Renal cortex interstitium (tissue), 11 donors: ENCODE measurements at regions not wholly inside any gene's neighbourhood (a gene's known extent, or its start where the extent isn't known, plus 50 kb on each side); places are given as distances from the start of the nearest gene placed in this dataset.

ENCODE experiments used
- DNase-seq, 11 donors: peaks; one replicate each; pipeline ENCODE4 v3.0.0-alpha.2; 2013; ENCODE audit warnings: low read depth in 9 of 11, low spot score in 4 of 11; ENCODE audit errors: extremely low read depth in 1 of 11

DNA sequence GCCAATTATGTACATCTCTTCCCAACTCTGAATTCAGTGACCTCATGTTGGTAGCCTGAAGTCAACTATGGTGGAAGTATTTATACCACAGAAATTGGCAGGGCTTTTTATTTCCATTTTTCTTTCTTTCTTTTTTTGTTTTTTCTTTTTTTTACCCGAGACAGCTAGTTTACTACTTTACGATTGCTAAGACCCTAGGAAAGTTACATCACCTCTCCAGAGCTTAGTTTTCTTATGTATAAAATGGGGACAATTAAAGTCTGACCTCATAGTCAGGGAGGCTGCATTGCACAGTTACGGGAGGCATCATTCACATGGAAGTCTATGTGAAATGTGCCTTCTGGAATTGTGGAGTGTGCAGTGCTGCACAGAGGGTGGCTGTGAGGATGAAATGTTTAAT, 194.3 kb downstream of the MTX2 start:
- DNase-seq = no peak

DNA sequence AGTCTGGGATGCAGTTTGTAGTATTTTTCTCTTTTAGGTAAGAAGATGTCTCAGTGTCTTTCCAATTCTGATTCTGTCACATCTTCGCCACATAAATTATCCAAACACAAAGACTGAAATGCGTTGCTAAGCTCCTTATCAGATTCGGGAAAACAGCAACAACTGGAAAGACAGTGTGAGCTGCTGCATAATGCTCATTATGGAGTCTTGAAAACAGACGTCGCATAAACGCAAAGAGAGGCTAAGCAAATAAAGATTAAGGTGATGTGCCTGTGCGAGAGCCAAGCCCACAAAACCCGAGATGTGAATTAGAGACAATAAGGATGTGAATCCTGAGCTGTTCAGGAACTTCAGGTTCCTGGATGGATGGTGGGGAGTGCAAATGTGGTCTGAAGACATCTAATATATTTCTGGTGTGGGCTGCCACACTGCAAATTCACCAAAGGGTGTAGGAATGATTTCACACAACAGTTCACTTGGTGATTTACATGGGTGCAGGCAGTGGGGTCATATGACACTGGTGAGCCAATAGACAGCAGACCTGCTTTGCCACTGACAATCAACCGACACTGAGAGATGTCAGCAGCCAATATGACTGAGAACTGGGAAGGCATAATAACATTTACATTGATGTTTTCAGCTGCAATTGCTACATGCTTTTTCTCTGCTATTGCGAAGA, 195.8 kb downstream of the MTX2 start:
- DNase-seq = no peak

DNA sequence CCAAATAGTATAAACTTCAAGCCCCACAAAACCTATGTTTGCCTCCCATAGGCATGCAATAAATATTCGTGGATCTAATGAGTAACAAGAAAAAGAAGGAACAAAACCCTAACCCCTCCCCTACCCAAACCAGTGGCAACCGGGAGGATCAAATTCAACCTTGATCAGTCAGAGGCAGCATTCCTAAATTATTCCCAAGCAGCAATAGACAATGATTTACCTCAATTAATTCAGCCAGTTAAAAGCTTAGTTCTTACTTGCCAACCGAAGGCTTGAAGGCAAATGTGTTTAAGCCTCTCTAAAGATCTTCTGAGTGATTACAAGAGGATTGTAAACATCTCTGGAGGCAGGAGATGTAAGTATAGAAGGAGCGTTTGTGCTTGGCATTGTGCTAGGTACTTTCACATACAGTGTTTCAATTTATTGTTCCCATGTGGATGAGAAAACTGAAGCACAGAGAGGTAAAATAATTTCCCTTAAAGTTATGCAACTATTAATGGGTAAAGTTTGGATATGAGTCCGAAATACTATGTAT, 197.7 kb downstream of the MTX2 start:
- DNase-seq = no peak

DNA sequence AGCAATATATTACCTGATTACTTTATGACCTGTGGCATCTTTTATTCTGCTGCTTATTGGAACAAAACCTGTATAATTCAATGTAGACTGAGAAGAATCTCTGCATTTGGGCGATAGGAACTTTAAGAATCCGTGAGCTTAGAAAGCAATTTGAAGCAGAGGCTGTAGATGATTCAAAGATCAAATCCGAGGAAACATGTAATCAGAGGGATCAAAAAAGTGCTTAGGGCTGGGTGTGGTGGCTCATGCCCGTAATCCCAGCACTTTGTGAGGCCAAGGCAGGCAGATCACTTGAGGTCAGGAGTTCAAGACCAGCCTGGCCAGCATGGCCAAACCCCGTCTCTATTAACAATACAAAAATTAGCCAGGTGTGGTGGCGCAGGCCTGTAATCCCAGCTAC, 198.4 kb downstream of the MTX2 start:
- no peak for DNase-seq

DNA sequence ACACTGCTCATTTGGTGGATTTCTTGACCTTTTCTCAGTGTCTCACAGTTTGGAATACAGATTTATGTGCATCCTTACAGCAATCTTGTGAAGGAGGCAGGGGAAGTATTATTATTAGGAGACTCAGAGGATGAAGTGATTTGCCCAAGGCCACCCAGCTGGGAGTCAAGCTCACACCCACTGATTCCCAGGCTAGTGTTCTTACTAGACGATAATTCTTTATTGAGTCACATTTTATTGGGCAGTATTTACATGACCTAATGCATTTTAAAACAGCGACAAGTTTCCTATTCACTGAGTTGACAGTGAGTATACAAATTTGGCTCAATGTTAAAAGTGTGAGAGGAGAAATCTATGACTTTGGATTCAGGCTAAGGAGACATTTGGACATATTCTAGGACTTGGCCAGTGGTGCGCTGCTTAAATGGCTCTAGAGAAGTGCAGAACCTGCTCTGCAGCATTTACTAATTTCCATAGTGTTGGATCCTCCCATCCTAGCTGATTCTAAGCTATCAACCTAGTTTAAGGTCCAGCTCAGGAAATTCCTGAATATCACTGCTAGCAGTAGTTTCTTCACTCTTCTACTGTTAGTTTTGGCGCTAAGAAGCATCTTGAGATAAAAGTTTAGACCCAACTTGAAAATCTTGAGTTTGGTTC, 199.3 kb downstream of the MTX2 start:
- DNase-seq = no peak

DNA sequence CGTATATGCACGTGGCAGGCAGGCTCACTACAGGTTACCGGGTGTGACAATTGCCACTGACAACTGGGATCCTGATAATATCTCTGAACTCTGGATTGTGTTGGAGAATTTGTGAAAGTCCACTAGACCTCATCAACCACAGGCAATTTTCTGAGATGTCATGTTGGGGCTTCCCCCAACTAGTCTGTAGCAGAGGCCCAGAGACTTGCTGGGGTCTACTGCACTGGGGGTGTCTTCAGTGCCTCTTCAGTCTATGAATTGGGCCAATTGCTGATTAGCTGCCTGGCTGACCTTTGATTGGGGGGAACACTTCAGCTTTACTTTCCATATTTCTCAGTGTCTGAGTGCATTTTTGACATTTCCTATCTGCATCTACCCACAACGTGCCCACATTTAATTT, 201.5 kb downstream of the MTX2 start:
- DNase-seq = no peak

DNA sequence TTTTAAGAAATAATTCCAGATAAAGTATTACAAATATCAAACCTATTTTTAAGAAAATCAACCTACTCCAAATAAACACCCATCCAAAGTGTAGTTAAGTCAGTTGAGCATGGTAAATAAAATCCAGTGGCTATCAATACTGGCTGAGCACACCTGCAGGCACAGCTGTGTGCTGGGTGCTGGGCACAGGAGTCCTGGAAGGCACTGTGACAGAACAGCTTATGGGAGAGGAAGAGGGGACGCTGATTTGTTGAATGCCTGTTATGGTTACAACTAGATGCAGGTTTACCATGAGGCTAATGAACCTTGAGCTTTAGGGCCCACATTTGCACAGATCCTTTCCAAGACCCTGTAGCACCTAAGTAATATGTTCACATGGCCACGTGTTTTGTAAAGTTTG, 202.7 kb downstream of the MTX2 start:
- DNase-seq = no peak

DNA sequence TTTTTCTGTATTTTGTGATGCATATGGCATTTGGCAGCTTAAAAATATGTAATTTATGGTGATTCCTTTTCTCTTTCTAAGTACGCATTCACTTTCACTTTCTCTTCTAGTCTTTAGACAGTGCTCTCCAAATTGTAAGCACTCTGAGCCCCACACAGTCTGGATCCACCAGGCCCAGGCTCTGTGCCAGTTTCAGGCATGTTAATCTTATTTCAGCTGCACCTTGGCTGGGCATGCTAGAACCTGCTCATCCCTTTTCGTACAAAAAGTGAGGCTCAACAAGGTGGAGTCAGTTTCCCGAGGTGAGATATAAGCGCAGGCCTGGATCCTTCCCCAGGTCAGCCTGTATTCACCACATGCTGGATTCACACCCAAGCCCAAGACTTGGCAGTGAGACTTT, 203.9 kb downstream of the MTX2 start:
- no peak for DNase-seq

DNA sequence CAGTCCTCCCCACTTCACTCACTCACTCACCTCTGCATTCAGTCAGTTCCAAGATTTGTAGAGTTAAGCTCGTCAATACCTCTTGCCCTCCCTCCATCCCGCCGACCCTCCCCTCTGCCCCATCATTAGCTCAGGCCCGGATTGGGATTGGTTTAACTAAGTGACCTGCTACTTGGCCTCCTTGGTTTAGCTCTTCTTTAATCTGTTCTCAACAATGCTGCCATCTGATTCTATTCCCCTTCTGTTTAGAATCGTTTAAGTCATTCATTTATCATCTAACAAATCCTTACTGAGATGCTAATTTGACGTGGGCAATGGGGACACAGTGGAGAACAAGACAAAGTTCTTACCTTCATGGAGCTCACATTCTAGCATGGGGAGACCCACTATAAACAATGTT, 204.6 kb downstream of the MTX2 start:
- no peak for DNase-seq

DNA sequence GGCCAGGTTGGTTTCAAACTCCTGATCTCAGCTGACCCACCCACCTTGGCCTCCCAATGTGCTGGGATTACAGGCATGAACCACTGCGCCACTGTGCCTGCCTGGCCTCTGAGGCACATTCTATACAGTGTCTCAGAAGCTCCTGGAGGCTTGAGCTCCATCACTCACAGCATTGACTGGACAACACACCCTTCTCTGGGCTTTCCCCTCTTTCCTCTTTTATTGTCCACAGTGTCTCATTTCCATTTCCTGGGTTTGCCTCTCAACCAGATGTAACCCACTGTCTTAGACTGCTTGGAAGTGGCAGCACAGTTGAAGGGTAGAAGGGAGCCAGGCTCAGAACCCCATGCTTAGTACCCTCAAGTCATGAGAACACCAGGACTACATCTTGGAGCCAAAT, 208.1 kb downstream of the MTX2 start:
- no peak for DNase-seq

DNA sequence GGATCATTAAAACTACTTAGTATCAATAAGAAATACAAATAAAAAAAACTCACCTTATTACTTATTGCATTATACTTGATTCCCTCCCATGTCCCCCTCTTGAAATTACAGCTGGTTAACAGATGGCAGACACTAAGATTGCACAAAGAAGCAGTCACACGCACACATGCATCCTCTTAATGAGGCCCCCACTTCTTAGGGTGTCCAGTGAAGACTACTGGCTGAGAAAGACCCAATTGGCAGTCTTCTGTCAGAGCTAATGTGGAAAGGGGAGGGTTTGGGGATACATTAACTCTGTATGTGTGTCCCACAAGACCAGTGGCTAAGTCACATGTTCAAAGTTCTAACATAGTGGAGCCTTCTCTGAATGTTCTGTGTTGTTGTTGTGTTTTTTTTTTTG, 210.7 kb downstream of the MTX2 start:
- DNase-seq = no peak

DNA sequence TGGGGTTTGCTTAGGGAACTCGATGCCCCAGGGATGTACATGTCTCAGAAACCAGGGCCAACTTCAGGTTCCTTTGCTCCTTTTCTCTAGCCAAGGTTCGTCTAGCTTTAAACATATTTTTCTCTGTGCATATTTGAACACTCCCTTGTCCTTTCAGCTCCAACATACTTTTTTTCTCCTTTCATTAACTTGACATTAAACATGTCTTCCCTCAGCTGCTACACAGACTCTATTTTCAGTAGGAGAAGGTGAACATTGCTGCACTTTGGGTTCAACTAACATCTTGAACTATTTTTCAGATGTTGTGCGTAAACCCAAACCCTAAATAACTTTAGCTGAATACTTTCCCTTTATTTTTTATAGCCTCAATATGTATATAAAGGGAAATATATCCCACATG, 212.9 kb downstream of the MTX2 start:
- no peak for DNase-seq

DNA sequence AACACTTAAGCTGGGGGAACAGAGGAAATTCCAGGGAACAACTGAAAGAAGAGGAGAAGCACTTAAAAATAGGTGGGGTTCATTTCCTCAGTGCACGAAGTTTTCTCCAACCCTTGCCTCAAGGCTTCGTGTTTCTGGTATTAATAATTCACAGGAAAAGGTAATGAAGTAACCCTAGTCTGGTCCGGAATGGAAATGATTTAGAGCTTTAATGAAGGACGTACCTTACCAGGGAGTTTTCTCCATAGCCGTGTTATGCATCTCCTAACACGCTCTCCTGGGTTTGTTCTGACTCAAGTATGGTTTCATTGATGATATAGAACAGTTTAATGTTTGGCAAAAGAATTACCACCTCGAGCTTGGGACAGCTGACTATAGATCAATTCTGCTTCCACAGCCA, 214.2 kb downstream of the MTX2 start:
- DNase-seq = no peak

DNA sequence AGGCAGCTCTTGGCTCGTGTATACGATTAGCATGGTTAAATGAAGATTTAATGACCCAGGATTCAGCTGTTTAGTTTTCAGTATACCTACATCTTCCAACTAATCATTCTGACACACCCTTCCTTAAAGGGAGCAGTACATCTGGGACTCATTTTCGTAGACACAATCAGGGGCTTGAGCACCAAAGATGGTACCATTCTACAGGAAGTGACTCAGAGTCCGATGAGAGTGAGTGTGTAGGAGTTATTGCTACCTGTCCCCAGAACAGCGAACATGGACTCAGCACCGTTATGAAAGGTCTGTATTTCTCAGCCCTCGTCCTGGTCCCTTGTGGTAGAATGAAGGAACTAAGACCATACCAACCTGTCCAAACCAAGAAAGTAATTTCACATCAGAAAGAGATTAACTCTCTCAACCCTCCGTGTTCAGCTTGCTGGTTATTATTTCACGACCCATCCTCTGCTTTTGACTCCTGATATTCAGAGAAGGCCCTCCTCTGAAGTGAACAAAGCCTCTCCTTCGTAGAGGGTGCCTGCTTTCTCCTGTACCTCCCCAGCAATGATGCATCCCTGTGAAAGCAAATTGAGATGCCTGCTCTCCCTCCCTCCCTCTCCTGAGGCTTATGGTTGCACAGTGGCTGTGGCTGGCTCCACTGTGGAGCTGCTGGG, 214.8 kb downstream of the MTX2 start:
- no peak for DNase-seq

DNA sequence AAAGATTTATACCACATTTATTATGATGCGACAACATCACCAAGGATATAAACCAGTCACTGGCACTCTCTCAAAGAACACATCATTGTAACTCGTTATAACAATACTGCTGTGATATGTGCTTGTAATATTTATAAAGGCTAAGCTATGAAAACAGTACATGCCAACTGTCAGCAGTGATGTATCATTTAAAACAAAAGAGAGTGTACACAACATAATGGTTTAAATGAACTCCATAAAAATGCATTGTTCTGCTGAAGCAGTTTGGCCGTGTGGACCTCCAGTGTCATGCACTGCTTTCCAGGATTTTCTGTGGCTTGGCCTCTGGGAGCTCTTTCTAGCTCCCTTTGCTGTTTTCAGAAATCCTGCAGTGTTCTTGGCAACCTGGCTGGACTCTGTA, 215.6 kb downstream of the MTX2 start:
- no peak for DNase-seq

DNA sequence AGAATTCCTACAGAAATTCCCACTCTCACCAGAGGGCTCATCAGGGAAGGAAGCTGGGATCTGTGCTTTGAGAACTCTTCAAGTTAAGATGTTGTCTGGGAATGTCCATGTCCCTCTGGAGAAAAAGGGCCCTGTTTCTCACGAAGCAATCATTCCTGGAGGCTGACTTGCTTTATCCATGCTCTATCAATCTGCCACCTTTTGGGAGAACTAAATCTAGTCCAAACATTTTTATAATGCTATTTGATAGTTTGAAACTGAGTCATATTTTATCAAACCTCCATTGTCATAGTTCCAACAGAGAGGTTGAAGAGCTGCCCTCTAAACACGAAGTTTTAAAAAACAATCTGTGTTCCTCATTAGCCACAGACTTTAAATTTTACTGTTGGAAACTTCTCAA, 219.2 kb downstream of the MTX2 start:
- DNase-seq = no peak

DNA sequence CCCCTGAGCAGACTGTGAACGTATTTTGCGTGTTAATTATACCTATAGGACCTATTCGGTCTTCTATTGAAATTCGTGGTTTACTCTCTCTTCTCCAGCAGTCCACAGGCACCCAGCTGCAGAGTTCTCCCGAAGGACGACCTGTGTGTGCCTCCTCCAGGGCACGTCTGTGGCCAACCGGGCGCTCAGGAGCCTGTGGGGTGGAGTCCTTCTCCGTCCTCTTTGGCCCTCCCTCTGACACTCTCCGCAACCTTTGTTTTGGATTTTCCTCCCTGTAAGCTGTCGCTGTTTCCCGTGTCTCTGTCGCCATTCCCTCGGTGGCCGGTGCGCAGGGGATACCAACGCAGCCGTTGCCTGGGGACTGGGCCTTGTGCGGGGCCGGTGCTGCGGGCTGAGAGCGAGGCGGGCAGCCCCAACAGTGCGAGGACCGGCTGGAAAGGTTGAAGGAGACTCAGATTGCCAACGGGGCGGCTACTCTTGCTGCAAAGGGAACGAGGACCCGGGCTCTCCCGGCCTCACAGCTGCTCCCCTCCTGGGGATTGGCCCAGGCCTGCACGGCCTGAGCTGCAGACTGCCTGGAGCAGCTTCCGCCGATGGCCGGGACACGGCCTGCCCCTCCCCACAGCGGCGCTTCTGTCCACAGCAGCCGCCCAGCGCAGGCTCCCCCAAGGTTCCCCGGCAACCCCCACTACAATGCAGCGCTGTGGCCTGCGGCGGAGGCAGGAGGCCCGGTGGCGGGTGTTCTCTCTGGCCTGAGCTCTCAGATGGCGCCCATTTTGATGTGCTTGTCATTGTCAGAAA, 221.0 kb downstream of the MTX2 start:
- peak in 4 of 11 donors; percentile 48 to 65 (median 53) for DNase-seq

DNA sequence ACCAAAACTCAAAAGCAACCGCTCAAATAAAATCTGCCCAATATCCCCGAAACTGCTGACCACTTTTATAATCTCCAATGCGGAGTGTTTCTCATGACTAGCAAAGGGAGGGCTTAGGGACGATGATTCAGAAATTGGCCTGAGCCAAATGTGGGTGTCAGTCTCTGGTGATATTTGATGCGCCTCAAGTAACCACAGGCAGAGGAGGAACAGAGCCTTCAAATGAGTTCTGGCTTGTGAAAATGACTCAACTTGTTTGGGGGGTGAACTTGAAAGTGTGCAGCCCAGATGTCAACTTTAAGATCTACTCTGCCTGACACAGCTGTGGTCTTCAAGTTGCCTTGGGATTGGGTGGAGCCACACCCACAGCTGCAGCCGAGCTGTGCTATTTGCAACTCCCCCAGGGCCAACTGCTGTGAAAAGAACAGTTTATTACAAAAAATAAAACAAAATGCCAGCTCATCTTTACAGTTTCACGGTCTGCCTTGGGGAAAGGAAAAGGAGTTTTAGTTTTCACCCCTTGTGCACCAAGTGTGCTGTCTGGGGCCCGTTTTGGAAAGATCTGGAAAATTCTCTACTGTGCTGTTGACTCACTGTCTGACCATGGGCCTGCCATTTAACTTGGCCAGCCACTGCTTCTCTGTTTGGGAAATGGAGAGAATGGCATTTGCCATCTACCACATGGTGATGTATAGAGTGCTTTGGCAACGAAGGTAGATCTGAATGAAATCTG, 222.1 kb downstream of the MTX2 start:
- DNase-seq = peak in 1 of 11 donors; percentile 39

DNA sequence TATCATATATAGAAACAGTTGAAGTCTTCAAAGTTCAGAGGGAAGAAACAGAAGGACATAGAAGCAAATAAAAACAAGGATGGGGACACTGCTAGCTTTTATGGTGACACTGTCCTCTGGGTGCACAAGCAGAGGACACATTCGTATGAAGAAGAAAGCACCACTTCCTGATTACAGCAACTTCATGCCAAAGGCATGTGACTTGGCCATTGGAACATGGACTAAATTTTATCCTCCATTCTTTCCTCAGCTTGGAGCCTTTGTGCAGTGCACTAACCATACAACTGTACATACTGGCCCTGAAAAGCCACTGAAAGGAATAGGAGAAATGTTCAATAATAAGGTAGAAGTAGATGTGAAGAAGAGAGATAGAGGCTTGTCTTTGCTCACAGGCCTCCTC, 223.3 kb downstream of the MTX2 start:
- DNase-seq = no peak
